ENCODE measurements at regions not wholly inside any gene's neighbourhood (a gene's known extent, or its start where the extent isn't known, plus 50 kb on each side); places are given as distances from the start of the nearest gene placed in this dataset.
"Not testable (repeated sequence)": the region's sequence is repeated elsewhere in the genome, so short reads cannot be mapped to it uniquely, and the experiment has no call there.

- TF ChIP-seq CBX8 (IDR thresholded peaks at IDR 0.05; ENCODE audit: borderline replicate concordance, low read depth, low read length), result no peak
Observed at GRCh38 chr2:13858626-13859025, 773.9 kb upstream of the LRATD1 start (continued).

- CTCF ChIA-PET (ENCODE audit: partially characterized antibody); POLR2A ChIA-PET (ENCODE audit: partially characterized antibody); H3K4me3 ChIP-seq (ENCODE audit: extremely low read depth in 1 of 4, insufficient read depth in 2 of 4, low read depth in 3 of 4, low read length in 4 of 4); H4K8ac ChIP-seq (ENCODE audit: extremely low read depth, insufficient read depth, low read length); H2BK15ac ChIP-seq (ENCODE audit: low read length); H2AFZ ChIP-seq (ENCODE audit: low read length); H3K56ac ChIP-seq (replicated peaks; ENCODE audit: insufficient read length, low read depth, low read length); H3K36me3 ChIP-seq (ENCODE audit: control insufficient read depth in 2 of 4, insufficient read depth in 4 of 4, low read length in 3 of 4); H3K79me2 ChIP-seq (ENCODE audit: control insufficient read depth in 1 of 2, insufficient read depth in 2 of 2, low read length in 2 of 2); H2BK5ac ChIP-seq (ENCODE audit: low read depth, low read length); H3K23me2 ChIP-seq (ENCODE audit: low read depth, low read length); H3K4ac ChIP-seq (replicated peaks; ENCODE audit: insufficient read length, low read depth, low read length); H3K9ac ChIP-seq (replicated peaks in 1 of 4; ENCODE audit: extremely low read depth in 1 of 4, low read depth in 3 of 4, low read length in 3 of 4); DNase-seq (ENCODE audit: low read depth in 1 of 2, low spot score in 2 of 2); H2BK12ac ChIP-seq (ENCODE audit: low read depth, low read length); H3K23ac ChIP-seq (ENCODE audit: insufficient read length); H3K27ac ChIP-seq (ENCODE audit: low read depth, low read length); H3K18ac ChIP-seq (ENCODE audit: extremely low read depth, low read length); H4K5ac ChIP-seq (ENCODE audit: insufficient read length, low read depth, low read length); FAIRE-seq; H3K79me1 ChIP-seq (ENCODE audit: low read depth, low read length); H2AK5ac ChIP-seq (ENCODE audit: low read depth, low read length); H3K4me1 ChIP-seq (replicated peaks in 1 of 4; ENCODE audit: control insufficient read depth in 3 of 4, insufficient read depth in 4 of 4, low read length in 3 of 4); H2BK20ac ChIP-seq (ENCODE audit: low read length); H3K9me3 ChIP-seq (ENCODE audit: insufficient read depth in 2 of 2, low read depth in 1 of 2, low read length in 1 of 2); H4K91ac ChIP-seq (replicated peaks; ENCODE audit: insufficient read length, low read length); H3K4me2 ChIP-seq (ENCODE audit: insufficient read depth in 1 of 2, low read depth in 2 of 2, low read length in 2 of 2); H3K14ac ChIP-seq (ENCODE audit: insufficient read length); H3K27me3 ChIP-seq (replicated peaks in 1 of 4; ENCODE audit: control insufficient read depth in 3 of 4, extremely low read depth in 1 of 4, insufficient read depth in 3 of 4, low read length in 3 of 4); H2BK120ac ChIP-seq (replicated peaks; ENCODE audit: low read depth, low read length); H4K20me1 ChIP-seq (replicated peaks in 1 of 2; ENCODE audit: control insufficient read depth in 1 of 2, insufficient read depth in 2 of 2, low read length in 2 of 2): not testable (repeated sequence)
Observed at GRCh38 chr2:13868275-13868674, 764.2 kb upstream of the LRATD1 start.

Data from H1 (cell line).